ENCODE measurements at regions not wholly inside any gene's neighbourhood (a gene's known extent, or its start where the extent isn't known, plus 50 kb on each side); places are given as distances from the start of the nearest gene placed in this dataset.

- no peak for TF ChIP-seq CTCF (IDR thresholded peaks at IDR 0.05)
Observed at GRCh38 chr3:117567382-117567781, 857.8 kb downstream of the TUSC7 start.

GRCh38 chr3:117567906-117568305 is 858.3 kb downstream of the TUSC7 start:
- TF ChIP-seq CTCF (IDR thresholded peaks at IDR 0.05), result no peak

GRCh38 chr3:117572786-117573185 is 863.2 kb downstream of the TUSC7 start:
- TF ChIP-seq CTCF (IDR thresholded peaks at IDR 0.05), result no peak

GRCh38 chr3:117580806-117581205 is 871.2 kb downstream of the TUSC7 start:
- no peak for TF ChIP-seq CTCF (IDR thresholded peaks at IDR 0.05)

GRCh38 chr3:117586161-117586560 is 876.6 kb downstream of the TUSC7 start:
- TF ChIP-seq CTCF (IDR thresholded peaks at IDR 0.05), result no peak

GRCh38 chr3:117587416-117587815 is 877.8 kb downstream of the TUSC7 start:
- no peak for TF ChIP-seq CTCF (IDR thresholded peaks at IDR 0.05)

GRCh38 chr3:117589454-117589853 is 879.9 kb downstream of the TUSC7 start:
- no peak for TF ChIP-seq CTCF (IDR thresholded peaks at IDR 0.05)

GRCh38 chr3:117595615-117596014 is 886.0 kb downstream of the TUSC7 start:
- no peak for TF ChIP-seq CTCF (IDR thresholded peaks at IDR 0.05)

Data from LNCAP (cell line).